ENCODE measurements at regions not wholly inside any gene's neighbourhood (a gene's known extent, or its start where the extent isn't known, plus 50 kb on each side); places are given as distances from the start of the nearest gene placed in this dataset.

DNA sequence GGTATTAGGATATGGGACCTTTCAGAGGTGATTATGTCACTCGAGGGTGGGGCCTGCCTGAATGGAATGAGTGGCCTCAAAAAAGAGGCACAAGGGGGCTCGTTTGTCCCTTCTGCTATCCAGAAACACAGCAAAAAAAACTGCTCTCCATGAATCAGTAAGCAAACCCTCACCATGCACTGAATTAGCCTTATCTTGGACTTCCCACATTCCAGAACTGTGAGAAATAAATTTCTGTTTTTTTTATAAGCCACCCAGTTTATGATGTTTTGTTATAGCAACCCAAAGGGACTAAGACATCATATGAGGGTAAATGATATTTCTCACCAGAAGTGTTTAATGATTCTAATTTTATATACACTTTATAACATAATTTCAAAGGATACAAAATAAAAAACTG is 476.6 kb upstream of the EDIL3 start:
- TF ChIP-seq EZH2phosphoT487 (IDR thresholded peaks at IDR 0.05; ENCODE audit: low read depth, severe bottlenecking, unreplicated experiment) (no peak), EZH2 (IDR thresholded peaks at IDR 0.05; ENCODE audit: borderline replicate concordance) (no peak)
- TF ChIP-seq, protein P1, sequence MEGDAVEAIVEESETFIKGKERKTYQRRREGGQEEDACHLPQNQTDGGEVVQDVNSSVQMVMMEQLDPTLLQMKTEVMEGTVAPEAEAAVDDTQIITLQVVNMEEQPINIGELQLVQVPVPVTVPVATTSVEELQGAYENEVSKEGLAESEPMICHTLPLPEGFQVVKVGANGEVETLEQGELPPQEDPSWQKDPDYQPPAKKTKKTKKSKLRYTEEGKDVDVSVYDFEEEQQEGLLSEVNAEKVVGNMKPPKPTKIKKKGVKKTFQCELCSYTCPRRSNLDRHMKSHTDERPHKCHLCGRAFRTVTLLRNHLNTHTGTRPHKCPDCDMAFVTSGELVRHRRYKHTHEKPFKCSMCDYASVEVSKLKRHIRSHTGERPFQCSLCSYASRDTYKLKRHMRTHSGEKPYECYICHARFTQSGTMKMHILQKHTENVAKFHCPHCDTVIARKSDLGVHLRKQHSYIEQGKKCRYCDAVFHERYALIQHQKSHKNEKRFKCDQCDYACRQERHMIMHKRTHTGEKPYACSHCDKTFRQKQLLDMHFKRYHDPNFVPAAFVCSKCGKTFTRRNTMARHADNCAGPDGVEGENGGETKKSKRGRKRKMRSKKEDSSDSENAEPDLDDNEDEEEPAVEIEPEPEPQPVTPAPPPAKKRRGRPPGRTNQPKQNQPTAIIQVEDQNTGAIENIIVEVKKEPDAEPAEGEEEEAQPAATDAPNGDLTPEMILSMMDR (IDR thresholded peaks at IDR 0.05; ENCODE audit: poor library complexity), result no peak

All from hepatocyte (in vitro differentiated cells).